ENCODE measurements at regions not wholly inside any gene's neighbourhood (a gene's known extent, or its start where the extent isn't known, plus 50 kb on each side); places are given as distances from the start of the nearest gene placed in this dataset.
A peak's percentile ranks its signal among the peaks of the same experiment; 100 is the strongest.
"Not testable (repeated sequence)": the region's sequence is repeated elsewhere in the genome, so short reads cannot be mapped to it uniquely, and the experiment has no call there.

- TF ChIP-seq CTCF (IDR thresholded peaks at IDR 0.05): peak; percentile 24
- H3K4me1 Mint-ChIP-seq (ENCODE audit: low read depth): peaks cover 12% of the 10 kb centered on the region
- no peak for DNase-seq (ENCODE audit: low spot score)
- H3K27me3 Mint-ChIP-seq (ENCODE audit: low read depth): no peaks in the 10 kb centered on the region
- H3K27ac Mint-ChIP-seq (ENCODE audit: unreplicated experiment): no peak overlapping the region
- H3K9me3 Mint-ChIP-seq (ENCODE audit: low read depth): peaks cover 8% of the 10 kb centered on the region
- peaks cover 5% of the 10 kb centered on the region for H3K36me3 Mint-ChIP-seq (ENCODE audit: low read depth)
- no peak overlapping the region for H3K4me3 Mint-ChIP-seq (ENCODE audit: unreplicated experiment)
Measured at GRCh38 chr21:16460936-16461335, 731.2 kb downstream of the USP25 start.

GRCh38 chr21:16464211-16464889, 734.6 kb downstream of the USP25 start:
- H3K36me3 Mint-ChIP-seq (ENCODE audit: low read depth); H3K9me3 Mint-ChIP-seq (ENCODE audit: low read depth); H3K4me3 Mint-ChIP-seq (ENCODE audit: unreplicated experiment); H3K27me3 Mint-ChIP-seq (ENCODE audit: low read depth); DNase-seq (ENCODE audit: low spot score); H3K27ac Mint-ChIP-seq (ENCODE audit: unreplicated experiment): not testable (repeated sequence)
- peaks cover 22% of the 10 kb centered on the region for H3K4me1 Mint-ChIP-seq (ENCODE audit: low read depth)

GRCh38 chr21:16468184-16468583, 738.4 kb downstream of the USP25 start:
- peaks cover 41% of the 10 kb centered on the region for H3K4me1 Mint-ChIP-seq (ENCODE audit: low read depth)
- H3K9me3 Mint-ChIP-seq (ENCODE audit: low read depth): peaks cover 4% of the 10 kb centered on the region
- no peak overlapping the region for H3K27ac Mint-ChIP-seq (ENCODE audit: unreplicated experiment)
- no peak for TF ChIP-seq CTCF (IDR thresholded peaks at IDR 0.05)
- no peak for DNase-seq (ENCODE audit: low spot score)
- no peaks in the 10 kb centered on the region for H3K27me3 Mint-ChIP-seq (ENCODE audit: low read depth)
- H3K4me3 Mint-ChIP-seq (ENCODE audit: unreplicated experiment): no peak overlapping the region
- peaks cover 3% of the 10 kb centered on the region for H3K36me3 Mint-ChIP-seq (ENCODE audit: low read depth)

- TF ChIP-seq CTCF (IDR thresholded peaks at IDR 0.05): no peak
- Mint-ChIP-seq H3K27me3 (ENCODE audit: low read depth) (no peaks in the 10 kb centered on the region), H3K4me3 (ENCODE audit: unreplicated experiment) (no peak overlapping the region), H3K27ac (ENCODE audit: unreplicated experiment) (peak overlapping the region; percentile 1), H3K36me3 (ENCODE audit: low read depth) (peaks cover 5% of the 10 kb centered on the region), H3K4me1 (ENCODE audit: low read depth) (peaks cover 58% of the 10 kb centered on the region), H3K9me3 (ENCODE audit: low read depth) (peaks cover 11% of the 10 kb centered on the region)
- DNase-seq (ENCODE audit: low spot score): no peak
Measured at GRCh38 chr21:16473988-16474387, 744.2 kb downstream of the USP25 start.

GRCh38 chr21:16476056-16476825, 746.5 kb downstream of the USP25 start:
- Mint-ChIP-seq H3K4me3 (ENCODE audit: unreplicated experiment) (no peak overlapping the region), H3K27ac (ENCODE audit: unreplicated experiment) (peak overlapping the region; percentile 22), H3K36me3 (ENCODE audit: low read depth) (peaks cover 14% of the 10 kb centered on the region), H3K9me3 (ENCODE audit: low read depth) (peaks cover 32% of the 10 kb centered on the region), H3K27me3 (ENCODE audit: low read depth) (no peaks in the 10 kb centered on the region), H3K4me1 (ENCODE audit: low read depth) (peaks cover 41% of the 10 kb centered on the region)
- no peak for DNase-seq (ENCODE audit: low spot score)
- TF ChIP-seq CTCF (IDR thresholded peaks at IDR 0.05): no peak

Measured in chondrocyte (in vitro differentiated cells).